Left lung (tissue), 4 donors: ENCODE measurements at regions not wholly inside any gene's neighbourhood (a gene's known extent, or its start where the extent isn't known, plus 50 kb on each side); places are given as distances from the start of the nearest gene placed in this dataset.
"Not testable (repeated sequence)": the region's sequence is repeated elsewhere in the genome, so short reads cannot be mapped to it uniquely, and the experiment has no call there.

ENCODE experiments used
- ATAC-seq: fragments of 200-7000 bp; cut with Tn5 transposase; one replicate; pipeline ENCODE4 v1.9.1; 2020; ENCODE audit warnings: moderate library complexity
- DNase-seq, 4 donors: peaks; one replicate each; pipeline ENCODE4 v3.0.0-alpha.2; 2013 to 2020
- H3K27ac ChIP-seq, 2 donors: fragments of 200-600 bp; sonication (generic) in 1 of 2; one replicate each; pipeline versions ENCODE4 v1.5.0 to v1.8.0; 2020 to 2021
- H3K27me3 ChIP-seq, 2 donors: fragments of 200-600 bp; sonication (generic) in 1 of 2; one replicate each; pipeline versions ENCODE4 v1.5.0 to v1.8.0; 2020 to 2021
- H3K36me3 ChIP-seq, 2 donors: fragments of 200-600 bp; sonication (generic) in 1 of 2; one replicate each; pipeline versions ENCODE4 v1.5.0 to v1.8.0; 2020 to 2021
- H3K4me1 ChIP-seq, 2 donors: fragments of 200-600 bp; one replicate each; pipeline ENCODE4 v1.8.0; 2021
- H3K4me3 ChIP-seq, 2 donors: fragments of 200-600 bp; sonication (generic) in 1 of 2; one replicate each; pipeline versions ENCODE4 v1.5.0 to v1.8.0; 2020 to 2021; ENCODE audit warnings: mild to moderate bottlenecking in 1 of 2
- H3K9me3 ChIP-seq, 2 donors: fragments of 200-600 bp; sonication (generic) in 1 of 2; one replicate each; pipeline versions ENCODE4 v1.5.0 to v1.8.0; 2020 to 2021
- intact Hi-C, 2 donors: fragments of 100-400 bp; cut with DNase I; formaldehyde crosslinking; loops; one replicate each; pipeline versions ENCODE4 v1.11.2 to v1.14.2; 2022
- TF ChIP-seq, protein P1 (sequence below), 2 donors: fragments of 200-600 bp; sonication (generic) in 1 of 2; IDR thresholded peaks; one replicate each; pipeline versions ENCODE4 v1.5.0 to v1.8.0; 2021; ENCODE audit warnings: antibody characterized with exemption in 2 of 2
- donor health status: DM: no; HTN: yes; CAD: no.
- donor health status: DM: no; HTN: no; CAD: no.

DNA sequence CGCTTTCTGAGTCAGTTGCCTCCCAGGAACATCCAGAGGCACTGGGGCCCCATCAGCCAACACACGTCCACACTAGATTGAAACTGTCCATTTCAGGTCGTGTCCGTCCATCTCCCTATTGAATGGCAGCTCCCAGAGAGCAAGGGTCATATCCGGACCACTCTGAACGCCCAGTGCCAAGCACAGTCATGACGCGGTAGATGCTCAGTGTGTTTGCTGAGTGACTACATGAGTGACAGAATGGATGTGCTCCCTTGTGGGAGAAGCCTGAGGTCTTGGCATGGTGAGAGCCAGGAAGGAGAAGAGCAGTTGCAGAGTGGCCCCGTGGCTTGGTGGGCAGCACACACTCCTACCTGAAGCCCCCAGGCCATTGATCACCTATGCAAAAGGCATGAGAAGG is 92.5 kb upstream of the CUX1 start:
- DNase-seq: no peak
- H3K4me1 ChIP-seq: peaks cover 0 to 18% of the 10 kb centered on the region in 2 donors
- no peak for ATAC-seq
- H3K36me3 ChIP-seq: no peaks in the 10 kb centered on the region
- no peak overlapping the region for H3K27ac ChIP-seq
- H3K9me3 ChIP-seq: peaks cover 0 to 4% of the 10 kb centered on the region in 2 donors
- H3K27me3 ChIP-seq: peaks cover 0 to 7% of the 10 kb centered on the region in 2 donors
- intact Hi-C loops: no loop called here
- TF ChIP-seq, protein P1, sequence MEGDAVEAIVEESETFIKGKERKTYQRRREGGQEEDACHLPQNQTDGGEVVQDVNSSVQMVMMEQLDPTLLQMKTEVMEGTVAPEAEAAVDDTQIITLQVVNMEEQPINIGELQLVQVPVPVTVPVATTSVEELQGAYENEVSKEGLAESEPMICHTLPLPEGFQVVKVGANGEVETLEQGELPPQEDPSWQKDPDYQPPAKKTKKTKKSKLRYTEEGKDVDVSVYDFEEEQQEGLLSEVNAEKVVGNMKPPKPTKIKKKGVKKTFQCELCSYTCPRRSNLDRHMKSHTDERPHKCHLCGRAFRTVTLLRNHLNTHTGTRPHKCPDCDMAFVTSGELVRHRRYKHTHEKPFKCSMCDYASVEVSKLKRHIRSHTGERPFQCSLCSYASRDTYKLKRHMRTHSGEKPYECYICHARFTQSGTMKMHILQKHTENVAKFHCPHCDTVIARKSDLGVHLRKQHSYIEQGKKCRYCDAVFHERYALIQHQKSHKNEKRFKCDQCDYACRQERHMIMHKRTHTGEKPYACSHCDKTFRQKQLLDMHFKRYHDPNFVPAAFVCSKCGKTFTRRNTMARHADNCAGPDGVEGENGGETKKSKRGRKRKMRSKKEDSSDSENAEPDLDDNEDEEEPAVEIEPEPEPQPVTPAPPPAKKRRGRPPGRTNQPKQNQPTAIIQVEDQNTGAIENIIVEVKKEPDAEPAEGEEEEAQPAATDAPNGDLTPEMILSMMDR (IDR thresholded peaks at IDR 0.05): no peak
- H3K4me3 ChIP-seq: no peak overlapping the region

GRCh38 chr7:101725921-101726320 is 91.5 kb upstream of the CUX1 start:
- H3K4me1 ChIP-seq: peaks cover 0 to 18% of the 10 kb centered on the region in 2 donors
- no peaks in the 10 kb centered on the region for H3K36me3 ChIP-seq
- H3K9me3 ChIP-seq: peaks cover 0 to 4% of the 10 kb centered on the region in 2 donors
- no peak overlapping the region for H3K4me3 ChIP-seq
- peaks cover 0 to 7% of the 10 kb centered on the region in 2 donors for H3K27me3 ChIP-seq
- no peak overlapping the region for H3K27ac ChIP-seq
- intact Hi-C loops: no loop called here
- TF ChIP-seq, protein P1 (IDR thresholded peaks at IDR 0.05): no peak
- ATAC-seq (no peak), DNase-seq (no peak)

DNA sequence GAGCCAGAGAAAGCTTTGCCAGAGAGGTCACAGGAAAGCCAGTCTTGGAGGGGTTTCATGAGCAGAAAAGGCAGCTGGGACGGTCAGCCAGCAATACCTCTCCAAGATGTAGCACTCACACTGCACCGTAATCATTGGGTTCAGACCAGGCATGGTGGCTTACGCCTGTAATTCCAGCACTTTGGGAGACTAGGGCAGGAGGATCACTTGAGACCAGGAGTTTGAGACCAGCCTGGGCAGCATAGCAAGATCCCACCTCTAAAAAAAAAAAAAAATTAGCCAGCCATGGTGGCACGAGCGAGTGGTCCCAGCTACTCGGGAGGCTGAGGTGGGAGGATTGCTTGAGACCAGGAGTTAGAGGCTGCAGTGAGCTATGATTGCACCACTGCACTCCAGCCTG is 90.2 kb upstream of the CUX1 start:
- ATAC-seq (no peak), DNase-seq (no peak)
- H3K4me3 ChIP-seq: no peak overlapping the region
- intact Hi-C loops: no loop called here
- no peaks in the 10 kb centered on the region for H3K36me3 ChIP-seq
- H3K9me3 ChIP-seq: peaks cover 0 to 4% of the 10 kb centered on the region in 2 donors
- TF ChIP-seq, protein P1 (IDR thresholded peaks at IDR 0.05): no peak
- peaks cover 0 to 1% of the 10 kb centered on the region in 2 donors for H3K27me3 ChIP-seq
- H3K4me1 ChIP-seq: peaks cover 0 to 18% of the 10 kb centered on the region in 2 donors
- no peak overlapping the region for H3K27ac ChIP-seq

GRCh38 chr7:101728128-101728527 is 89.3 kb upstream of the CUX1 start:
- no peak for DNase-seq
- TF ChIP-seq, protein P1 (IDR thresholded peaks at IDR 0.05): no peak
- Histone ChIP-seq H3K4me1 (peaks cover 0 to 22% of the 10 kb centered on the region in 2 donors), H3K27me3 (no peaks in the 10 kb centered on the region), H3K4me3 (no peak overlapping the region), H3K9me3 (peaks cover 0 to 4% of the 10 kb centered on the region in 2 donors), H3K27ac (no peak overlapping the region), H3K36me3 (no peaks in the 10 kb centered on the region)
- no peak for ATAC-seq
- intact Hi-C loops: no loop called here

GRCh38 chr7:101728873-101729240 is 88.6 kb upstream of the CUX1 start:
- H3K36me3 ChIP-seq, H3K9me3 ChIP-seq, H3K27me3 ChIP-seq, intact Hi-C loops, H3K4me3 ChIP-seq: not testable (repeated sequence)
- ATAC-seq (peak; percentile 59), DNase-seq (peak in 2 of 4 donors; percentile 74 to 82)
- Histone ChIP-seq H3K27ac (peak overlapping the region; percentile 44 to 68), H3K4me1 (peaks cover 0 to 30% of the 10 kb centered on the region in 2 donors)

- Histone ChIP-seq H3K27me3 (no peaks in the 10 kb centered on the region), H3K4me1 (peaks cover 0 to 35% of the 10 kb centered on the region in 2 donors), H3K4me3 (no peak overlapping the region), H3K36me3 (no peaks in the 10 kb centered on the region), H3K27ac (peak overlapping the region; percentile 44 to 68), H3K9me3 (no peaks in the 10 kb centered on the region)
- TF ChIP-seq, protein P1 (IDR thresholded peaks at IDR 0.05): no peak
- intact Hi-C loops: no loop called here
- peak; percentile 88 for ATAC-seq
- peak in 2 of 4 donors; percentile 84 to 90 for DNase-seq
Observed at GRCh38 chr7:101729241-101729883, 88.1 kb upstream of the CUX1 start.
